GM21529 (cell line): ENCODE measurements at regions not wholly inside any gene's neighbourhood (a gene's known extent, or its start where the extent isn't known, plus 50 kb on each side); places are given as distances from the start of the nearest gene placed in this dataset.

ENCODE experiments used
- ATAC-seq: cut with Tn5 transposase; IDR thresholded peaks from one replicate; pipeline ENCODE4 v1.9.1; 2021; ENCODE audit not compliant: unreplicated experiment

DNA sequence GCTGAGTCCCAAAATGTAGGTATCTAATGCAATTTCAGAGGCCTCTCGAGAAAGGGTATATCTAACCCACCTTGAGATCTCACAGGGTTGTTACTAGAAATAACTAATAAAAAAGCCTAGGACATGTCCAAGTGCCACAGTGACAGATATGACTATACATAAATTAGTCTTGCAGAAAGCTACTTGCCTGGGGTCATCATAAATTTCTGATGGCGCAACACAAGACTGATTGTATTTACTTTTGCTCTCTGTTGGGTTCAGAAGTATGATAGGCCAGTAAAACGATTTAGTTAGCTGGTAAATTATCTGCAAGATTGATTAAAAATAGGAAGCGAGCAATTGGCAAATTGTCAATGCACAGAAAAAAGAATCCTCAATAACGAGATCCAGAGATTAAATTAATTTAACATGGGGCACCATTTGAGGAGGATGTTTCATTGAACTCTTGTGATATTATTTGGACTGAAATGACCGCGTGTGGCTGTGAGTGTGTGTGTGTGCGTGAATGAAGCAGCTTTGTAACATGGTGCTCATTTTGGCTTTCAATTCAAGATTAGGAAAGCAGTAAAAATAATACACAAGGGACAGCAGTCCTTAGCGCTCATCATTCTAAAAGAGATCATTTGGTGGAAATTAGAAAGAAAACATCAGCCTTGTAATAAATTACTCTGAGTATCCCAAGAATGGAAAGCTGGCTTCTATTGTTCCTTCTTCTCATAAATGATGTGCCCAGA lies 157.4 kb upstream of the ZFHX3 start:
- no peak for ATAC-seq

- no peak for ATAC-seq
Observed at GRCh38 chr16:73204359-73205152, 156.6 kb upstream of the ZFHX3 start.

DNA sequence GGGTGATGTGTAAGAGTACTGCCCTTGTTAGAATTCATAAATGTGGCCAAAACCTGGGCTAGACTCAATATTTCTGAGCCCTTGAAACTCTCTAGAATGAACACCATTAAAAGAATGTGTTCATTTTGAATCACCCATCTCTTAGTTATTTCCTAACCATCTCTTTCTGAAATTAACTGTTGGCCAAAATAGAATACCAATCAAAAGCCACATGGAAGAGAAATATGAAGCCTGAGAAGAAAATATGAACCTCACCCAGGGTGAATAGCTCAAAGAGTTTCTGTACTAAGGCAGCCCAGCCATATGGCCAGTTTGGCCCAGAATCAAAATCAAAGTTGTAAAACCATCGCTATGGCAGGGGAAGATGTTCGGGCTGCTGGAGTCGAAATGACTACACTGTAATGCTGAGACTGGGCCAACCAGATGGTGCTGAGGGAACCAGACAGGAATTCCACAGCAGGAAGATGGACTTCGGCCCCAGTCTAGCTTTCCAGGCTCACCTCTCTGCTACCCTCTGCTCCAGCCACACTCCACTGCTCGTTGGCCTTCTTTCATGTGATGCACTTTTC lies 154.3 kb upstream of the ZFHX3 start:
- ATAC-seq = no peak

DNA sequence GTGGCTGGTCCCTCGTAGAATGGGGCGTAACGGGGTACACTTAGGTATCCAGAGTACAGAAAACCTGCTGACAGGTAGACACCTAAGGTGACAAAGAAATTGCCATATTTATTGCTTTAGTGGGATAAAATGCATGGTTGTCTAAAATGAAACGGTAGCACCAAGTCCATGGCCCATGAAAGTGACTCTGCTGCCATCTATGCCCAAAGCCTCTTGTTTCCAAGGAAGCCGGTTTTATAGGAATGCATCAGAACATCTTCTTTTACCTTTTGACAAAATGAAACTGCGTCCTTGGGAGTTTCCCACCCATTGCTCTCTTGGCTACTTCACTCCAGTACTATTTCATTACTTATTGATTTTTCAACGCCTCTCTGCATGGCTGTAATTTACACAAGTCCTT lies 151.3 kb upstream of the ZFHX3 start:
- ATAC-seq = no peak

GRCh38 chr16:73198481-73198880 lies 150.6 kb upstream of the ZFHX3 start:
- no peak for ATAC-seq

- ATAC-seq = no peak
Observed at GRCh38 chr16:73197598-73197997, 149.7 kb upstream of the ZFHX3 start.

- ATAC-seq = peak; percentile 85
Observed at GRCh38 chr16:73196670-73197069, 148.7 kb upstream of the ZFHX3 start.

DNA sequence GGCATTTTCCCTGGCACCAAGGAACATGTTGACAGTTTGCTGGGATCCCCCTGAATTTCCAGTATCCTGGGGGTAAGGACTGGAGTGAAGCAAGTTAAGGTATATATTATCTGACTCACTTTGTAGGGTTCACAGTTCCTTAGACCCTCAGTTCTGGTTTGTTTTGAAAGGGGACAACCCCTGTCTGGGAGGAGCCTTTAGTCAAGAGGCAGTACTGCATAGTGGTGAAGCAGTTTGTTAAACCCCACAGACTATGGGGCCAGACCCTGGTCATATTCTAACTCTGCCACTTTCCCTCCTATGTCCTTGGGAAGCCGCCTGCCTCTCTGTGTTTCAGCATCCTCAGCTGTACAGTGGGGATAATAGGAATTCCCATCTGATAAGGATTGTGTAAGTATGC lies 145.5 kb upstream of the ZFHX3 start:
- ATAC-seq = no peak

DNA sequence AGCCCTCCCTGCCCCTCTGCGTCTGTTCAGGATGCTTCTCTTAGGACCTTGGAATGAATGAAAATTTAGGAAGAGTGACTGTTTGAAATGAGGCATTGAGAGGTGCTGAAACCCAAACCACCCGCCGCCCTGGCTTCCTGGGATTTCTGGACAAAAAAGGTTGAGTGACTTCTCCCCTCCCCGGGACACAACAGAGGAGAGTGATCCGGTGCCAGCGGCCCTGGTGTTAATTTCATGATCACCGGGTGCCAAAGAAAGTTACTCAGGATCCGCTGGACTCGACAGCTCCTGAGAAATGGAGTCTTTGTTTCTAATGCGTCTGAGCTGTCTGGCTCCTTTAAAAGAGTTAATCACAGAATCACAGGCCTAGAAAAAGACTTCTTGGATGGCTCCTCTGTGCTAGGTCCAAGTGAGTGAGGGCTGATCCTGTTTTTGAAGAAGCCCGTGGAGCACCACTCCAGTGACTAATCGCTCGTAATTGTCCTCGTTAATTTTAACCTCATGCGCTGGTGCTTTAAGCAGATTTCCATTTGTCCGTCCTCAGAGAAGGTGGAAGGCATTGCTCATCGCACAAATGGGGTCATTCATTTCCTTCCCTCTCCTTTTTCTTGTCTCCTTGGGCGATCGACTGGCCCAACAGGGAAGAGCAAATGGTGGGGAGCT lies 144.4 kb upstream of the ZFHX3 start:
- no peak for ATAC-seq

DNA sequence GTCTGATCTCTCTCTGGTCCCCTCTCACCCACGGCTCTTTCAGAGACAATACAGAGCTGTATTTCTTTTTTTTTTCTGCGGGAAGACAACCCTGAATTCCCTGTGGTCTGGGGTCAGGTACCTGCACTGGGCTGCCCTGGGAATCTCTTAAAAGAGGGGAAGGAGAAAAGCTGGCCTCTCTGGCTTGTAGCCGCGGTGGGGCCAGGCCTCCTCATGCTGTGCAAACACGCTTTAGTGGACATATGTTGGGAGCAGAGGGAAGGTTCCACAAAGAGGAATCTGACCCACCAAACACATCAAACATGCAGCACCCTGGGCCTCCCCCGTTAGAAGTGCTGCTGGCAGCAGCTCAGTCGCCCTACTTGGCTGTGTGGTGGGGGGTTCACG lies 143.7 kb upstream of the ZFHX3 start:
- no peak for ATAC-seq

GRCh38 chr16:73190688-73191659 lies 143.0 kb upstream of the ZFHX3 start:
- ATAC-seq = no peak

DNA sequence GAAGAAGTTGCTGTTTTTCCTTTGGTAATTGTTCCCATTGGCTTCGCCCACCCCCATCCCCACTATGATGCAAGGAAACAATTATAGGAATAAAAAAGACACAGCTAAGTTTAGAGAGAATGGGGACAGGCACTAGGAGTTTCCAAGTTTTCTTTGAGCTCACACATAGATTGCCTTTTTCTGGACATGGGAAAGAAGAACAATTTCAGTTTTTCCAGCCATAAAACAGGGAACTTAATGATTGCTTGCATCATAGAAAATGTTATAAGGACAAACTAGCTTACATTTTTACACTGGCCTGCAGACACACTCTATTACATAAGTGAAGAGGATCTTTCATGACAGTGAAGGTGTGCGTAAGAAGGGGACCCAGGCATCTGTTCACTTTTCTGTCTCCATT lies 142.3 kb upstream of the ZFHX3 start:
- ATAC-seq = no peak

GRCh38 chr16:73189136-73189535 lies 141.2 kb upstream of the ZFHX3 start:
- ATAC-seq = no peak

GRCh38 chr16:73186752-73187601 lies 139.0 kb upstream of the ZFHX3 start:
- ATAC-seq = no peak

GRCh38 chr16:73185737-73186136 lies 137.8 kb upstream of the ZFHX3 start:
- no peak for ATAC-seq

- no peak for ATAC-seq
Observed at GRCh38 chr16:73183611-73184092, 135.7 kb upstream of the ZFHX3 start.

DNA sequence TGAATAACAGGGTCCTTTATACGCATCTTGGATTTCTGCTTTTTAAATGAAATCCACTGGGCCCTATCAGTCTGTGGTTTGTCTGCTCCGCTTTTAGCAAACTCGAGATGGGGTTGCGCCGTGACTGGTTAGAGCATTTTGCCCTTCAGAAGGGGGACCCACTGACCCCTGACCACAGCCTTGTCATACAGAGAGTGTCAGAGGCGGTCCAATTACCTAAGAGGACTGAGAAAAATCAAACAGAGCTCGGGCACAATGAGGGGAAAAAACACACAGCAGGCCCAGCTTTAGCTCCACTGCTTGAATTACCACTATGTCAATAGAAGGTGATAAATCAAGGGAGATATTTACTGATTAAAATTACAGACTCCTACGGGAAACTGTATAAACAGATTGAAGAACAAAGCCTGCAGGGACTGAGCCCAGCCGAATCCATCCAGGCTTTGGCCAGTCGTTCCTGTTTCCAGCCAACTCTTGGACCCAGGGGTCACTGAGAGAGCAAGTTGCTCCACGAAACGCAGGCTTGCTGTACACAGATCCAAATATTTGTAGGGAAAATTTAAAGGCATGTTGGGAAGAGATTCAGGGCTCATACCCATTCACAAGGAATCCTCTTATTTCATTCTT lies 131.9 kb upstream of the ZFHX3 start:
- ATAC-seq = no peak

DNA sequence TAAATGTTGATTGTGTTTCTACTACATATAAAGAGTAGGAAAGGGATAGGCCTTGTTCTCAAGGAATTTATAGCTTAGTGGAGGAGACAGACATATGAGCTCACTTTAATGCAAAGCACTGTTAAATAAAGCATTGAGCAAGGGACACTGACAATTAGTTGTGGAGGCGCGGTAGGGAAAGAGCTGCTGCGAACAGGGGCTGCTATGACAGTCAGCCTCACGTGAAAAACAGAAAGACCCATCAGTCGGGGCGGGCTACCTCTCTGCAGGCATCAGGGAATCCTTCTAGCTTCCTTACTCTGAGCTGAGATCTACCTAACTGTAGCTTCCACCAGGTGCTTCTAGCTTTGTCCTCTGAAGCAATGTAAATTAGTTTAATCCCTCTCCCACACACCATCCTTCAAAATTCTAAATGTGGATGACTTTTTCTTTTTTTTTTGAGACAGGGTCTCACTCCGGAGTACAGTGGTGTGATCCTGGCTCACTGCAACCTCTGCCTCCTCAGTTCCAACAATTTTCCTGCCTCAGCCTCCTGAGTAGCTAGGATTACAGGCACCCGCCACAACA lies 129.9 kb upstream of the ZFHX3 start:
- ATAC-seq = no peak

GRCh38 chr16:73176577-73177013 lies 128.7 kb upstream of the ZFHX3 start:
- ATAC-seq = no peak
